PC-9 (cell line): ENCODE measurements at regions not wholly inside any gene's neighbourhood (a gene's known extent, or its start where the extent isn't known, plus 50 kb on each side); places are given as distances from the start of the nearest gene placed in this dataset.

Source experiments
- CTCF ChIP-seq: fragments of 200-600 bp; sonication (generic); conservative IDR thresholded peaks from 2 replicates; pipeline ENCODE4 v1.6.1; 2017; ENCODE audit warnings: mixed run types, antibody characterized with exemption, mild to moderate bottlenecking, moderate library complexity
- EZH2 ChIP-seq: fragments of 200-600 bp; sonication (generic); IDR thresholded peaks from 2 replicates; pipeline ENCODE4 v1.8.0; 2017; ENCODE audit warnings: antibody characterized with exemption, low read depth

- TF ChIP-seq CTCF (no peak), EZH2 (no peak)
Observed at GRCh38 chr4:45292844-45293243, 566.5 kb upstream of the GNPDA2 start.
